ENCODE measurements at regions not wholly inside any gene's neighbourhood (a gene's known extent, or its start where the extent isn't known, plus 50 kb on each side); places are given as distances from the start of the nearest gene placed in this dataset.

DNA sequence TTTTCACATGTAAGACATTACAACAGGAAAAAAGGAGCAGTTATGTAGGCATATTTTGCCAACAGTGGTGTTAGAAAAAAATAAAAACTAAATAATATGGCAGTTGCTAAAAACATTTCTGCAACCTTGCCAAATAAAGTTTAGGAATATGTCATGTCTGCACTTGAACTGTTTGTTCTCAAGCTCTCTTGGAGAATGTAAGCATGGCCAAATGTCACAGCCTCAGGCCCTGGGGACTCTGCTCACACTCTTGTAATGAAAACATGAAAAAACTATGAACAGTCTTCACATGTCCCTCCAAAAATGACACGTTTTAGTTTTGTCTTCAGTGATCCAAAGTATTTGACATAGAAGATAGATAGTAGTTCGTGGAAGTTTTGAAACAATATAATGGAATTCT lies 753.3 kb downstream of the LTN1 start:
- peak overlapping the region in 2 of 10 donors; percentile 0 to 30 for H3K27ac ChIP-seq
- H3K4me1 ChIP-seq, result peaks cover 0 to 29% (median 13%) of the 10 kb centered on the region in 9 donors
- ATAC-seq (peak in 7 of 8 donors; percentile 61 to 90 (median 74)), DNase-seq (peak in 1 of 2 donors; percentile 24)
- 27 to 32% methylated on average over 2 of the region's 2 CpGs for WGBS, 2 donors
- H3K36me3 ChIP-seq, result no peaks in the 10 kb centered on the region
- H3K4me3 ChIP-seq, result no peak overlapping the region
- no peaks in the 10 kb centered on the region for H3K27me3 ChIP-seq
- intact Hi-C loops (cut with DNase I), result loop anchor here in 1 of 10 donors (10.0 kb wide), 1 partner anchor 145 kb away; no protein-coding TSS in a partner anchor
- TF ChIP-seq, protein P1, sequence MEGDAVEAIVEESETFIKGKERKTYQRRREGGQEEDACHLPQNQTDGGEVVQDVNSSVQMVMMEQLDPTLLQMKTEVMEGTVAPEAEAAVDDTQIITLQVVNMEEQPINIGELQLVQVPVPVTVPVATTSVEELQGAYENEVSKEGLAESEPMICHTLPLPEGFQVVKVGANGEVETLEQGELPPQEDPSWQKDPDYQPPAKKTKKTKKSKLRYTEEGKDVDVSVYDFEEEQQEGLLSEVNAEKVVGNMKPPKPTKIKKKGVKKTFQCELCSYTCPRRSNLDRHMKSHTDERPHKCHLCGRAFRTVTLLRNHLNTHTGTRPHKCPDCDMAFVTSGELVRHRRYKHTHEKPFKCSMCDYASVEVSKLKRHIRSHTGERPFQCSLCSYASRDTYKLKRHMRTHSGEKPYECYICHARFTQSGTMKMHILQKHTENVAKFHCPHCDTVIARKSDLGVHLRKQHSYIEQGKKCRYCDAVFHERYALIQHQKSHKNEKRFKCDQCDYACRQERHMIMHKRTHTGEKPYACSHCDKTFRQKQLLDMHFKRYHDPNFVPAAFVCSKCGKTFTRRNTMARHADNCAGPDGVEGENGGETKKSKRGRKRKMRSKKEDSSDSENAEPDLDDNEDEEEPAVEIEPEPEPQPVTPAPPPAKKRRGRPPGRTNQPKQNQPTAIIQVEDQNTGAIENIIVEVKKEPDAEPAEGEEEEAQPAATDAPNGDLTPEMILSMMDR (IDR thresholded peaks at IDR 0.05), result no peak
- no peaks in the 10 kb centered on the region for H3K9me3 ChIP-seq

DNA sequence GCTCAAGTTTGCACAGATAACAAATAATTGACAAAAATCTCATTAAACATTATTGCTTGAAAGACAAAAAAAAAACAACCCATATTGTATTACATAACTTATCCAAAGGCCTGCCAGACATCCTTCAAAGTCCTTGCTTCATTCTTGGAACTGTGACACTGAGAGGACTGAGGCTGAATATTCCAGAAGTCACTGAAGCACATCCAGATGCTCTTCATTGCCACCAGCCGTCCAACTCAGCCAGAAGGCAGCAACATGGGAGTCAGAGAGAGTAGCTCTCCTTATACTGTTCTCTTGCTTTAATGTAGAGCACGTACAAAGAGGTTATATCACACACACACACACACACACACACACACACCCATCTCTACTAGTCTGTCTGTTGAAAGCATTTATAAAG lies 755.0 kb downstream of the LTN1 start:
- ATAC-seq (peak in 7 of 8 donors; percentile 46 to 62 (median 53)), DNase-seq (no peak)
- peaks cover 0 to 32% (median 13%) of the 10 kb centered on the region in 9 donors for H3K4me1 ChIP-seq
- TF ChIP-seq, protein P1 (IDR thresholded peaks at IDR 0.05), result no peak
- H3K36me3 ChIP-seq, result no peaks in the 10 kb centered on the region
- WGBS, 2 donors, result 57 to 63% methylated on average over 2 of the region's 2 CpGs
- H3K27me3 ChIP-seq, result no peaks in the 10 kb centered on the region
- no peak overlapping the region for H3K27ac ChIP-seq
- no peak overlapping the region for H3K4me3 ChIP-seq
- no peaks in the 10 kb centered on the region for H3K9me3 ChIP-seq
- intact Hi-C loops (cut with DNase I), result loop anchor here in 1 of 10 donors (10.0 kb wide), 1 partner anchor 143 kb away; no protein-coding TSS in a partner anchor

DNA sequence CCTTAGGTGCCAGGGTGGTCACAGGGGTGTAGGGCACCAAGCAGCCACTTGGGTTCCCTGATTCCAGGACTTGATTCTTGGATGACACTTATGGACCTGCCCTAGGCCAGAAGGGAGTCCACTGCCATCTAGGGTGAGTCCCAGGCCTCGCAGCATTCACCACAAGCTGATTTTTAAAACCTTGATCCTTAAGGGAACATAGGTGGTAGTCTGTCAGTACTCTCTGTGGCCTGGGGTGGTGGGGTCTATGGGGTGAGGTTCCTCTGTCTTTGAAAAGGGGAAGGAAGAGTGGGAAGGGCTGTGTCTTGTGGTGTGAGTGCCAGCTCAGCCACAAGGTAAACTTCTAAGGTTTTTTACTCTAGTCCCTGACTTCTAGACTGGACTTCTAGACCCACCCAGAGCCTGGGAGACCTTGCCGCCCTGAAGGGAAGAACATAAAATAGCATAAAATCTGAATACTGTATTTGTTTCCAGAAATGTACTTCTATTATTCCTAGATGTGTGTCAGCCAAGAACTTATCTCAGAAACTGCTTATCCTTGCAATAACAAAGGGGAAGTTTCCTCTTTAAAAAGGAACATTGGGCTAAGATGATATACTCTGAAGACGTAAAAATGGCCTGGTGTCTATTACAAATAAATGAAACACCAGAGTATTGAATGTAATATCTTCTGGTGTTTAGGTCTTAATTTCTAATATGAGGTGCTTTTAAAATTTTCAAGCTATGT lies 757.3 kb downstream of the LTN1 start:
- whole genome bisulfite sequencing, 2 donors, result 69 to 77% methylated on average over 3 of the region's 3 CpGs
- H3K27me3 ChIP-seq, result no peaks in the 10 kb centered on the region
- H3K27ac ChIP-seq, result peak overlapping the region in 1 of 10 donors; percentile 42
- no peaks in the 10 kb centered on the region for H3K9me3 ChIP-seq
- peak in 1 of 2 donors; percentile 5 for DNase-seq
- ATAC-seq, result peak in 6 of 8 donors; percentile 30 to 53 (median 46)
- H3K4me3 ChIP-seq, result no peak overlapping the region
- peaks cover 0 to 37% (median 13%) of the 10 kb centered on the region in 9 donors for H3K4me1 ChIP-seq
- intact Hi-C loops (cut with DNase I), result loop anchor here in 1 of 10 donors (10.0 kb wide), 1 partner anchor 141 kb away; no protein-coding TSS in a partner anchor
- TF ChIP-seq, protein P1 (IDR thresholded peaks at IDR 0.05), result peak in 6 of 9 donors; percentile 8 to 29 (median 18)
- no peaks in the 10 kb centered on the region for H3K36me3 ChIP-seq

DNA sequence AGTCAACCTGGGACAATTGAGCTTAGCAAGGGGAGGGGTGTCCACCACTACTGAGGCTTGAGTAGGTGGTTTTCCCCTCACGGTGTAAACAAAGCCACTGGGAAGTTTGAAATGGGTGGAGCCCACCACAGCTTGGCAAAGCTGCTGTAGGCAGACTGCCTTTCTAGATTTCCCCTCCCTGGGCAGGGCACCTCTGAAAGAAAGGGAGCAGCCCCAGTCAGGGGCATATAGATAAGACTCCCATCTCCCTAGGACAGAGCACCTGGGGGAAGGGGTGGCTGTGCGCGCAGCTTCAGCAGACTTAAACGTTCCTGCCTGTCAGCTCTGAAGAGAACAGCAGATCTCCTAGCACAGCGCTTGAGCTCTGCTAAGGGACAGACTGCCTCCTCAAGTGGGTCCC lies 758.4 kb downstream of the LTN1 start:
- Histone ChIP-seq H3K9me3 (no peaks in the 10 kb centered on the region), H3K36me3 (no peaks in the 10 kb centered on the region), H3K4me1 (peaks cover 0 to 42% (median 10%) of the 10 kb centered on the region in 9 donors), H3K27me3 (no peaks in the 10 kb centered on the region), H3K4me3 (no peak overlapping the region), H3K27ac (no peak overlapping the region)
- ATAC-seq (no peak), DNase-seq (no peak)
- TF ChIP-seq, protein P1 (IDR thresholded peaks at IDR 0.05), result no peak
- intact Hi-C loops (cut with DNase I), result loop anchor here in 1 of 10 donors (10.0 kb wide), 1 partner anchor 140 kb away; no protein-coding TSS in a partner anchor
- WGBS, 2 donors, result 87 to 93% methylated on average over 5 of the region's 5 CpGs

All from heart right ventricle (tissue), 16 donors.